K562 (cell line): ENCODE measurements at regions not wholly inside any gene's neighbourhood (a gene's known extent, or its start where the extent isn't known, plus 50 kb on each side); places are given as distances from the start of the nearest gene placed in this dataset.

Source experiments
- ATAC-seq: fragments of 200-7000 bp; cut with Tn5 transposase; 3 replicates; pipeline ENCODE4 v1.9.1; 2020; ENCODE audit warnings: moderate library complexity
- BruUV-seq: library from RNA; stranded (reverse); fragments of 400-500 nt; replicated peaks from 2 replicates; lab custom pipeline; 2021; lab: Mats Ljungman, UMichigan
- CTCF ChIA-PET: fragments of 300-600 bp; formaldehyde crosslinking; extraction: SDS; loops from one replicate; lab custom pipeline; 2021; ENCODE audit warnings: low intra/inter-chr PET ratio; lab: Yijun Ruan, JAX
- POLR2A ChIA-PET: fragments of 300-600, 350-650 bp; sonication (Branson Sonifier 250); formaldehyde crosslinking; extraction: SDS; loops from one replicate; lab custom pipeline; 2021; ENCODE audit warnings: antibody characterized with exemption, inconsistent platforms; lab: Yijun Ruan, JAX
- DNase-seq, 4 experiments: peaks; one replicate each; pipeline versions ENCODE4 v3.0.0 to v3.0.0-alpha.2; 2011 to 2018; ENCODE audit warnings: low spot score in 3 of 4, mixed read lengths in 3 of 4; ENCODE audit errors: extremely low read depth in 1 of 4
- FAIRE-seq: peaks from 2 replicates; lab custom pipeline; 2011; peaks lifted over from hg19 to GRCh38; lab: Jason Lieb, UNC
- H2AFZ ChIP-seq: 2 replicates; pipeline ENCODE4 v1.6.0; 2011; ENCODE audit warnings: low read depth, low read length, control low read depth, inconsistent platforms
- H3K27ac ChIP-seq: fragments of 200-600 bp; 3 replicates; pipeline ENCODE4 v1.8.0; 2011; ENCODE audit warnings: low read depth, mild to moderate bottlenecking, control low read depth, inconsistent platforms, low read length, moderate library complexity, mixed read lengths; ENCODE audit errors: extremely low read depth
- H3K27me3 ChIP-seq, 2 experiments: fragments of 300-600 bp in 1 of 2; 2 replicates in 1 of 2; 3 replicates in 1 of 2; pipeline versions ENCODE4 v1.6.0 to v1.8.0; 2011; ENCODE audit warnings: inconsistent platforms in 2 of 2, low read length in 2 of 2, mild to moderate bottlenecking in 1 of 2, mixed read lengths in 1 of 2, moderate library complexity in 1 of 2; ENCODE audit not compliant: control insufficient read depth in 2 of 2, insufficient read depth in 2 of 2
- H3K36me3 ChIP-seq: fragments of 300-600 bp; 3 replicates; pipeline ENCODE4 v1.8.0; 2011; ENCODE audit warnings: mild to moderate bottlenecking, low read length, inconsistent platforms; ENCODE audit not compliant: control insufficient read depth, insufficient read depth
- H3K4me1 ChIP-seq, 2 experiments: fragments of 200-600 bp in 1 of 2; replicated peaks in 1 of 2; 2 replicates in 1 of 2; 3 replicates in 1 of 2; pipeline versions ENCODE4 v1.5.1 to v1.8.0; 2011; ENCODE audit warnings: inconsistent platforms in 2 of 2, low read length in 2 of 2, mild to moderate bottlenecking in 1 of 2, mixed read lengths in 1 of 2, moderate library complexity in 1 of 2; ENCODE audit not compliant: control insufficient read depth in 2 of 2, insufficient read depth in 2 of 2
- H3K4me2 ChIP-seq: 2 replicates; pipeline ENCODE4 v1.6.1; 2011; ENCODE audit warnings: low read length, control low read depth, inconsistent platforms, mixed read lengths; ENCODE audit not compliant: insufficient read depth
- H3K4me3 ChIP-seq: fragments of 200-600 bp; sonication (generic), shearing (Covaris generic); 2 replicates; pipeline ENCODE4 v1.5.1; 2016; ENCODE audit warnings: control low read depth, inconsistent platforms
- H3K79me2 ChIP-seq: fragments of 200-600 bp; 3 replicates; pipeline ENCODE4 v1.8.0; 2011; ENCODE audit warnings: low read length, inconsistent platforms; ENCODE audit not compliant: control insufficient read depth, insufficient read depth
- H3K9ac ChIP-seq, 2 experiments: 2 replicates each; pipeline versions ENCODE4 v1.6.0 to v1.6.1; 2011; ENCODE audit warnings: low read depth in 2 of 2, low read length in 2 of 2, control low read depth in 1 of 2, inconsistent platforms in 1 of 2, mild to moderate bottlenecking in 1 of 2, mixed read lengths in 1 of 2; ENCODE audit not compliant: insufficient read depth in 1 of 2
- H3K9me1 ChIP-seq: one replicate; pipeline ENCODE4 v1.6.0; 2011; ENCODE audit warnings: inconsistent platforms, mild to moderate bottlenecking, low read length, moderate library complexity; ENCODE audit not compliant: control insufficient read depth, insufficient read depth
- H3K9me3 ChIP-seq: replicated peaks from 2 replicates; pipeline ENCODE4 v1.5.1; 2011; ENCODE audit warnings: low read depth, low read length, inconsistent platforms; ENCODE audit not compliant: control insufficient read depth, insufficient read depth
- H4K20me1 ChIP-seq: replicated peaks from 2 replicates; pipeline ENCODE4 v1.6.1; 2011; ENCODE audit warnings: low read length, inconsistent platforms, mixed read lengths; ENCODE audit not compliant: control insufficient read depth, insufficient read depth
- ATF2 ChIP-seq: sonication (generic); formaldehyde crosslinking; IDR thresholded peaks from 2 replicates; pipeline ENCODE4 v1.8.1; 2022; ENCODE audit warnings: missing genetic modification reagents
- CTCF ChIP-seq, 3 experiments: IDR thresholded peaks in 2 of 3; conservative IDR thresholded peaks in 1 of 3; 2 replicates each; pipeline ENCODE4 v1.5.1; 2011 to 2012; ENCODE audit warnings: low read length in 3 of 3, mild to moderate bottlenecking in 3 of 3, control low read depth in 2 of 3, improper control_type of control experiment in 1 of 3, inconsistent platforms in 1 of 3, low read depth in 1 of 3, mixed read lengths in 1 of 3, moderate library complexity in 1 of 3; ENCODE audit not compliant: insufficient read depth in 2 of 3
- WGBS: fragments of 100-300 bp; shearing (Covaris generic); methylation state at CpG from one replicate; pipeline ENCODE4 v1.1.6; 2016; ENCODE audit warnings: low coverage, mixed read lengths; ENCODE audit not compliant: insufficient coverage; ENCODE audit errors: missing lambda C conversion rate; 5-methylcytosine and 5-hydroxymethylcytosine counted together
- in situ Hi-C: fragments of 300-500 bp; cut with MboI; formaldehyde crosslinking; loops from 4 replicates; pipeline ENCODE4 v1.15.0; 2018; ENCODE audit warnings: inconsistent platforms, mixed read lengths
- intact Hi-C: fragments of 100-400 bp; cut with micrococcal nuclease; formaldehyde crosslinking; loops from 2 replicates; pipeline ENCODE4 v1.14.2; 2022

GRCh38 chr12:125373375-125373774, 308.1 kb downstream of the AACS start:
- no peak overlapping the region for H3K9ac ChIP-seq
- peaks cover 0 to 2% of the 10 kb centered on the region in 2 experiments; a peak in 1 of 5 replicates for H3K27me3 ChIP-seq
- H3K36me3 ChIP-seq, result no peaks in the 10 kb centered on the region
- TF ChIP-seq CTCF (IDR thresholded peaks at IDR 0.05 in 2 of 3, conservative IDR thresholded peaks at IDR 0.05 in 1 of 3; ENCODE audit: insufficient read depth in 2 of 3, low read depth in 1 of 3, low read length in 3 of 3) (peak in 1 of 3 experiments; percentile 16; a peak in 2 of 6 replicates), ATF2 (CRISPR knock-in tag) (no peak)
- TF ChIP-seq, all 486 proteins: peak for 1
- in situ Hi-C loops (no loop called here), intact Hi-C loops (no loop called here)
- BruUV-seq, result no TSS peak
- Histone ChIP-seq H3K4me2 (no peak overlapping the region), H3K79me2 (no peaks in the 10 kb centered on the region), H2AFZ (no peak overlapping the region), H3K27ac (no peak overlapping the region), H3K9me3 (no peaks in the 10 kb centered on the region), H4K20me1 (no peaks in the 10 kb centered on the region), H3K9me1 (no peaks in the 10 kb centered on the region), H3K4me1 (no peaks in the 10 kb centered on the region), H3K4me3 (no peak overlapping the region)
- ChIA-PET POLR2A (interaction anchor here (0.8 kb wide), 1 partner anchor 12 kb away, joined by 4 read pairs; no protein-coding TSS in a partner anchor), CTCF (no interaction called here)
- DNase-seq (no peak), ATAC-seq (peak; percentile 41; the same call in 1 of the 3 replicates), FAIRE-seq (no peak)
- WGBS, result 0% methylated on average over 6 of the region's 6 CpGs
